ENCODE measurements at regions not wholly inside any gene's neighbourhood (a gene's known extent, or its start where the extent isn't known, plus 50 kb on each side); places are given as distances from the start of the nearest gene placed in this dataset.
A peak's percentile ranks its signal among the peaks of the same experiment; 100 is the strongest.

GRCh38 chrX:6472652-6473342 is 62.1 kb downstream of the VCX3A start:
- DNase-seq (ENCODE audit: low spot score), result no peak

DNA sequence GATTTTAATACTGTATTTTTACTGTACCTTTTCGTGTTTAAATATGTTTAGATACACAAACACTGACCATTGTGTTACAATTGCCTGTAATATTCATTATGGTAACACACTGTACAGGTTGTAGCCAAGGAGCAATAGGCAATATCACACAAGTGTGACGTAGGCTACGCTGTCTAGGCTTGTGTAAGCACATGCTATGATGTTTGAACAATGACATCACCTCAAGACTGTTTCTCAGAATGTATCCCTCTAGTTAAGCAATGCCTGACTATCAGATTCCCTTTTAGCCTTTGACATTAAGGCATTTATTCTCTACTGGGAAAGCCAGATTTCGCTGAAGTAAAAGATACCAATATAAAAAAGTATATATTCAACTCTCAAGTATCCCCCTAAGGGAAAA is 66.2 kb downstream of the VCX3A start:
- no peak for DNase-seq (ENCODE audit: low spot score)

DNA sequence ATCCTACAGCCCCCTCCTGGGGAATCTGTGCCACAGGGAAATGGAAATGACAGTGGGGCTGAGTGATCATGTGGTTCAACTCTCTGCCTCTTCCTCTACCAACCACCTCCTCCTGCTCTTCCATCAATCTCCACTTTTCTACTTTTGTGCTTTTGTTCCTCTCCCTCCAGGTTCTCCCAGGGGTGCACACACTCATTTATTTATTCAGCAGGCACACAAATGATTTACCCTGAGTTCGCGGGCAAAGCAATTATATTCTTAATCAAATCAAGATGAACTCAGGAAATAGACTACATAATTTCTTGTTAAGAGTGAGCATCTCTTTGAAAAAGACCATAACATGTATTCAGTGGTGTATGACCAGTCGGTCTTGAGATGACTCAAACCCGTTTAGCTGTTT is 69.2 kb downstream of the VCX3A start:
- DNase-seq (ENCODE audit: low spot score), result no peak

DNA sequence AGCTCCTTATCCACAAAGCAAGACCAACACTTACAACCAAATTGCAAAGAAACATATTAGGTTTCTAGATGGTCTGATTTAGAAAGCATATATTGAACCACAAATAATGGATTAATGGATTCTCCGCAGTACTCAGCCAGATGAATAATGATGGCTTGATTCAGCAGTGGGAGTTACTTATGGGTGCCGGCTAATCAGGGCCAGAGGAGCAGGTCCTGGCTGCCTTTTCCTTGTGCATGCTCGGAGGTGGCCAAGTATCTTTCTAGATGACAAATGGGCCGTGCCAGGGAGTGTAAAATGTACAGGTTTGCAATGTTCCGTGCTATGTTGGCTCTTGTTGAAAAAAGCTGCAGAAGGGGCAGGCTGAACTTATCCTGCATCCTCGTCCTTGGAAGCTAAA is 70.2 kb downstream of the VCX3A start:
- DNase-seq (ENCODE audit: low spot score), result no peak

- DNase-seq (ENCODE audit: low spot score), result no peak
Observed at GRCh38 chrX:6460893-6461490, 73.9 kb downstream of the VCX3A start.

DNA sequence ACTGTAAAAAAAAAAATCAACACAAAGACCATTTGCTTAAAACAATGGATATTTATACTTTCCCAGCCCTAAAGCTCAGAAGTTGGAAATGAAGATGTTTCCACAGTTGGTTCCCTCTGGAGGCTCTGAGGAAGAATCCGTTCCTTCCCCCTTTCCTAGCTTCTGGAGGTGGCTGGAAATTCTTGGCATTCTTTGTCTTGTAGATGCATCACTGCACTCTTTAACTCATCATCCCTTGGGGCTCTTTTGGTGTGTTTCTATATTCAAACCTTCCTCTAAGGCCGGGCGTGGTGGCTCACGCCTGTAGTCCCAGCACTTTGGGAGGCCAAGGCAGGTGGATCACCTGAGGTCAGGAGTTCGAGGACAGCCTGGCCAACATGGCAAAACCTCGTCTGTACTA is 78.7 kb downstream of the VCX3A start:
- no peak for DNase-seq (ENCODE audit: low spot score)

- no peak for DNase-seq (ENCODE audit: low spot score)
Observed at GRCh38 chrX:6449946-6450345, 85.0 kb downstream of the VCX3A start.

GRCh38 chrX:6448003-6448402 is 86.9 kb downstream of the VCX3A start:
- DNase-seq (ENCODE audit: low spot score), result no peak

- DNase-seq (ENCODE audit: low spot score), result no peak
Observed at GRCh38 chrX:6446582-6446981, 88.3 kb downstream of the VCX3A start.

DNA sequence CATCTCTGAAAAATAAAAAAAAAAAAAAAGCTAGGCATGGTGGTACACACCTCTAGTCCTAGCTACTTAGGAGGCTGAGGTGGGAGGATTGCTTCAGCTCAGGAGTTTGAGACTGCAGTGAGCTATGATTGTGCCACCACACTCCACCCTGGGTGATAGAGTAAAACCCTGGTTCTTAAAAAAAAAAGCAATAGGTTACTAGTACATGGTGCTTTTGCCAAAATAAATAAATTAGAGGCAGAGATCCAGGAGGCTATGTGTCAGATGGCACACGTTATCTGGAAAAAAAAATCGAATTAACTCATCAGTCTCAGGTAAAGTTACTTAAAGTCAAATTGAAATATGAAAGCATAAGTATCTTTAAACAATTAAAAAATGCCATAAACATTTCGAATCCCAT is 94.3 kb downstream of the VCX3A start:
- DNase-seq (ENCODE audit: low spot score), result no peak

- DNase-seq (ENCODE audit: low spot score), result no peak
Observed at GRCh38 chrX:6432226-6432625, 102.7 kb downstream of the VCX3A start.

GRCh38 chrX:6407542-6407941 is 127.4 kb downstream of the VCX3A start:
- DNase-seq (ENCODE audit: low spot score), result no peak

DNA sequence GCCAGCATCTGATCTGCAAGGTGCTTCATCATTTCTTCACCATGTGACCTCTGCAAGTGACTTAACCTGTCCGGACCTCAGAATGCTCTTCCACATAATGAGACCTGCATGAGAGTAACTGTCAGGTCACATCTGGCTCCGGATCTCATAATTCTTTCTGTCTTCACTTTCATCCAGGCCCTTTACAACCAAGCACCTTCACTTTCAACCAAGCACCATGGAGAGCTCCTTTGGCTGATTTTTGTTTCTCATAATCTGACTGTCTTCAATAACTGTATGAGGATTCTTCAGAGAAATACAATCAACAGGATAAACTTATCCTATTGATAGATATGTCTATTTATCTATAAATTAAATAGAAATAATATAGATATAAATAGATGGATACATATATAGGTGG is 148.1 kb downstream of the VCX3A start:
- no peak for DNase-seq (ENCODE audit: low spot score)

GRCh38 chrX:6384921-6385320 is 150.0 kb downstream of the VCX3A start:
- DNase-seq (ENCODE audit: low spot score), result no peak

- DNase-seq (ENCODE audit: low spot score), result no peak
Observed at GRCh38 chrX:6384371-6384770, 150.5 kb downstream of the VCX3A start.

DNA sequence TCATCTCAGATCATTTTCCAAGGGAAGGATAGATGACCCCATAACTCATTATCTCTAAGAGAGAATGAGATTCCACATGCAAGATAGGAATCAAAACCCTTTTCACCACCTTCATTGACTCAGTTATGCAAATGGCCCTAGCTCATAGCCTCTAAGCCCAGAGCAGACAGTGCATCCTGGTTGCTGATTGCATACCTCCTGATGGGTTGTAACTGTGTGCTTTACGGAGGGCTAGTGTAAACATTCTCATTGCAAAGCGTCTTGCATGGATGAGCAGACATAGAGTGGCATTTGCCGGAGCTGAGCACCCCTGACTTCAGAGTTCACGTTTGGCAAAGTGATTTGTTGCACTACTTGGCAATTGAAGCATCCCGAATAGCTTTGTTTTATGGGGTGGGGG is 151.0 kb downstream of the VCX3A start:
- DNase-seq (ENCODE audit: low spot score), result no peak

DNA sequence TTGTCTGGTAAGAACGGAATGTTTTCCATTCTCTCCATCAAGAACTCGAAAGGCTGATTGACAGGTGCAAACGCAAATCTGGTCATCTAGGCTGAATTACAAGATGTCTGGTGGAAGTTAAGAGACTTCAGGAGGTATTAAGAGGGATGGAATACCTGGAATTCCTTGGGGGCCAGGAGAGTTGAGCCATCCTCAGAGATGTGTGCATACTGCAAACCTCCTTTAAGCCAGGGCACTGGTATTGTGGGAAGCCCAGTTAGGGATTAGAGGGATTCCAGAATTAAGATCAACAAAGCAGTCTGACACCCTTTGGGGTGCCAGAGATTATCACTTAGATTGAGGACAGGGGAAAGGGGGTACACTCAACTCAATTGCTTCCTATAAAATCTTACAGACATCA is 151.4 kb downstream of the VCX3A start:
- DNase-seq (ENCODE audit: low spot score), result no peak

- DNase-seq (ENCODE audit: low spot score), result no peak
Observed at GRCh38 chrX:6382284-6382683, 152.6 kb downstream of the VCX3A start.

GRCh38 chrX:6377103-6377764 is 148.6 kb upstream of the NLGN4X start:
- no peak for DNase-seq (ENCODE audit: low spot score)

DNA sequence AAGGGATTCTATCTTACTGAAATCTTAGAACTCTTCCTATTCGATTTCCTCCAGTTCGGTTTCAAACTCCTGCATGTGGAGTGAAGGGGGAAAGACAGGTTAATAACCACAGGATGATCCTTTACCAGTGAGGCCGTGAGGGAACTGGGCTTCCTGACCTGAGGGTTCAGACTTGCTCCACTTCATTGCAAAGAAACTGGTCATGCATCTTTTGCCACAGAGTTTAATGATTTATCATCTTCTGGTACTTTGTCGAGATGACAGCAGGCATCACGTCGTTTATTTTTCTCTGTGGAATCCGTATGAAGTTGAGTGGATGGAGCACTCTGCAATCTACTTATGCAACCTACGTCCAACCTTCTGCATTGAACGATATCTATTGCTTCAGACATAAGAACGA is 145.9 kb upstream of the NLGN4X start:
- no peak for DNase-seq (ENCODE audit: low spot score)

DNA sequence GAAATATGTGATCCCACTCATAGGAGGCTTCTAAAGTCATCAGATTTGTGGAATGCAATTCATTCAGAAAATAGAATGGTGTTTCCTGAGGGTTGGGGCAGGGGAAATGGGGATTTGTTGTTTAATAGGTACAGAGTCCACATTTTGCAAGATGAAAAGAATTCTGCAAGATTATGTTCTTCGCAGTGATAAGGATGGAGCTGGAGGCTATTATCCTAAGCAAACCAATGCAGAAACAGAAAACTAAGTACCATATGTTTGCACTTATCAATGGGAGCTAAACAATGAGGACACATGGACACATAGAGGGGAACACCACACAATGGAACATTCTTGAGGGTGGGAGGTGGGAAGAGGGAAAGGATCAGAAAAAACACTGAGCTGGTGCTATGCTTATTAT is 144.3 kb upstream of the NLGN4X start:
- DNase-seq (ENCODE audit: low spot score), result no peak

- no peak for DNase-seq (ENCODE audit: low spot score)
Observed at GRCh38 chrX:6371353-6371752, 142.7 kb upstream of the NLGN4X start.

DNA sequence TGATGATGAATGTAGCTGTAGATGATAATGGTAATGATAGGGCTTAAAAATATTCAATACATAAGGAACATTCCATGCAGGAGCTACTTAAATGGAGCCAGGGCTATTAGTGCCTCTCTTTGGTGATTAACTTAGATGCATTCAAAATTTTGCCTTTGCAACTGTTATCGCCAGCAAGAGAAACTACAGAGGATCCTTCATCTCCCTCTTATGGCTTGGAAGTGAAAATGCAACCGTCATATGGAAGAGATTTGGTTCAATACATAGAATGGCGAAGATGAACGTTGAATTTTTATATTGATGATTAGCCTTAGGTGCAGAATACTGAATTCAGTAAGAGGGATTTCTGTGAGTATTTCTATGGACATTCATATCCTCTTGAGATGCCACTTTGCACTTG is 134.5 kb upstream of the NLGN4X start:
- peak; percentile 1 for DNase-seq (ENCODE audit: low spot score)

Data from umbilical cord (tissue), 1 donor.